Left cardiac atrium (tissue), 4 donors: ENCODE measurements at regions not wholly inside any gene's neighbourhood (a gene's known extent, or its start where the extent isn't known, plus 50 kb on each side); places are given as distances from the start of the nearest gene placed in this dataset.
A peak's percentile ranks its signal among the peaks of the same experiment; 100 is the strongest.

ENCODE experiments used
- ATAC-seq, 2 donors: fragments of 200-7000 bp; cut with Tn5 transposase; one replicate each; pipeline ENCODE4 v1.9.1; 2020; ENCODE audit warnings: mild to moderate bottlenecking in 2 of 2, moderate library complexity in 2 of 2
- DNase-seq: peaks from one replicate; pipeline ENCODE4 v3.0.0-alpha.2; 2020
- intact Hi-C, 2 donors: fragments of 100-400 bp; cut with DNase I; formaldehyde crosslinking; loops; one replicate each; pipeline versions ENCODE4 v1.14.1 to v1.15.1; 2022 to 2023
- donor health status: DM: no; HTN: yes; CAD: no.
- donor health status: DM: no; HTN: yes; CAD: no; lungs with severe emphysema.
- donor health status: DM: yes; HTN: yes; CAD: no.
- donor health status: Dilated cardiomyopathy.

DNA sequence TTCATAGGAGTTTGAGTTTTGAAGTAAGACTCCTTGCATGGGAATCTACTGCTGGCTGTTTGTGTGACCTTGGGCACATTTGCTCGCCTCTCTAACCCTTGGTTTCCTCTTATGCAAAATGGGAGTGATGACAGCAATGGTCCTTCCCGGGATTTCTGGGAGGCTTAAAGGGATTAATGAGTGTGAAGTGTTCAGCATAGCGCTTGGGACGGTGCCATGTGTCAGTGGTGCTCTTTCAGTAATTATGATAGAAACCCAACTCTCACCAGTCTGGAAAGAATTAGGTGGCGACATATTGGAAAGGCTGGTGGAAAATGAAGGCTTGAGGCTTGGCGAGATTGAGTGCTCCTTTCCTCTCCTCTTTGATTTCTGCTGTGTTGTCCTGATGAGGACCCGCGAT is 429.2 kb upstream of the EEF2KMT start:
- intact Hi-C loops = no loop called here
- ATAC-seq = no peak
- no peak for DNase-seq

DNA sequence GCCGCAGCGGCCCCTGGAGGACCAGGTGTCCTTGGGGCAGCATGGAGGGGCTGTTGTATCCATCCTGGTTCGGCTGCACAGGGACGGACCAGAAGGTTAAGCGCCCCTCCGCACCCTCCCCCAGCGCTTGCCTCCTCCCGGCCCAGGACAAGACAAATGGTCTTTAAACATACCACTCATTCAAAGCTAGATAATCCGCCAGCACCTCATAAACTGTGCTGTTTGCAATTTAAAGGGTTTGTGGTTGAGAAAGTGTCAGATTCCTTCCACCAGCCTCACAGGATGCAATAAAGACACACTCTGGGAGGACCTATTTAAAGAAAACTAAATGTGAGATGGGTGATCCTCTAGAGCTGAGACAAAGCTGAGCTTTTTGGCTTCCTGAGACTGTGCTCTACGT is 426.2 kb upstream of the EEF2KMT start:
- intact Hi-C loops = no loop called here
- no peak for ATAC-seq
- no peak for DNase-seq

DNA sequence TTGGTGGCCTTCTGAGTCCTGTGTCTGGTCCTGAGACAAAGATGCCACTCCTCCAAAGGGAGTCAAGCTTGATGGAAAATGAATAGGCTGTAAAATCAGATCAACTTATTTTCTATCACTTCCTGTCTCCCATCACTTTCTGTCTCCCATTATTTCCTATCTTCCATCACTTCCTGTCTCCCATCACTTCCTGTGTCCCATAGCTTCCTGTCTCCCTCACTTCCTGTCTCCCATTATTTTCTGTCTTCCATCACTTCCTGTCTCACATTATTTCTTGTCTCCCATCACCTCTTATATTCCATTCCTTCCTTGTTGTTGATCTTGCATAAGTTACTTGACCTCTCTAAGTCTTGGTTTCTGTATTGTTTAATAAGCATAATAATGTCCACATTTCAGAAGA is 418.5 kb upstream of the EEF2KMT start:
- intact Hi-C loops = no loop called here
- DNase-seq (no peak), ATAC-seq (no peak)

- intact Hi-C loops = no loop called here
- ATAC-seq = no peak
- no peak for DNase-seq
Observed at GRCh38 chr16:5512014-5512413, 414.4 kb upstream of the EEF2KMT start.

- intact Hi-C loops = no loop called here
- DNase-seq (no peak), ATAC-seq (no peak)
Observed at GRCh38 chr16:5510819-5511370, 413.3 kb upstream of the EEF2KMT start.

DNA sequence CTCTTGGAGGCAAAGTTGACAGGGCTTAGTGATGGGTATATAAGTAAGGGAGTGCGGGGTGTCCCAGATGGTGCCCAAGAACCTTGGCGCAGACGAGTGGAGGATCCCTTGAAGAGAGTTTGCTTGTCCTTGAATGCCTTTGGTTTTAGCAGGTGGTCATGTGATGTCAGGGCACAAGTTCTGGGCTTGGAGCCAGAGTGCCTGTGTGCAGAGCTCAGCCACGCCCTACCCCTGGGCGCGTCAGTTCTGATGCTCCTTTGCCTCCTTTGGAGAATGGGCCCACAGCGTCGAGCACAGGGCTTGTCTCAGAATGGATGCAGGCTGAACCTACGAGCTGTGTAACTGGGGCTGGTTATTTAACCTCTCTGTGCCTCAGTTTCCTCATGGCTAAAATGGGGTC is 412.2 kb upstream of the EEF2KMT start:
- no peak for DNase-seq
- ATAC-seq = no peak
- intact Hi-C loops = loop anchor here in 1 of 2 donors (10.0 kb wide), 2 partner anchors 65 to 1135 kb away; no protein-coding TSS in a partner anchor

- intact Hi-C loops = loop anchor here in 1 of 2 donors (10.0 kb wide), 2 partner anchors 65 to 1135 kb away; no protein-coding TSS in a partner anchor
- no peak for ATAC-seq
Observed at GRCh38 chr16:5509336-5509735, 411.7 kb upstream of the EEF2KMT start.

GRCh38 chr16:5508371-5508770 is 410.8 kb upstream of the EEF2KMT start:
- ATAC-seq (no peak), DNase-seq (no peak)
- intact Hi-C loops = loop anchor here in 1 of 2 donors (10.0 kb wide), 2 partner anchors 64 to 1136 kb away; no protein-coding TSS in a partner anchor

More at GRCh38 chr16:5509336-5509735, 411.7 kb upstream of the EEF2KMT start:
- DNase-seq = no peak

- intact Hi-C loops = loop anchor here in 1 of 2 donors (10.0 kb wide), 2 partner anchors 61 to 1139 kb away; no protein-coding TSS in a partner anchor
- ATAC-seq (no peak), DNase-seq (no peak)
Observed at GRCh38 chr16:5506021-5506420, 408.4 kb upstream of the EEF2KMT start.

DNA sequence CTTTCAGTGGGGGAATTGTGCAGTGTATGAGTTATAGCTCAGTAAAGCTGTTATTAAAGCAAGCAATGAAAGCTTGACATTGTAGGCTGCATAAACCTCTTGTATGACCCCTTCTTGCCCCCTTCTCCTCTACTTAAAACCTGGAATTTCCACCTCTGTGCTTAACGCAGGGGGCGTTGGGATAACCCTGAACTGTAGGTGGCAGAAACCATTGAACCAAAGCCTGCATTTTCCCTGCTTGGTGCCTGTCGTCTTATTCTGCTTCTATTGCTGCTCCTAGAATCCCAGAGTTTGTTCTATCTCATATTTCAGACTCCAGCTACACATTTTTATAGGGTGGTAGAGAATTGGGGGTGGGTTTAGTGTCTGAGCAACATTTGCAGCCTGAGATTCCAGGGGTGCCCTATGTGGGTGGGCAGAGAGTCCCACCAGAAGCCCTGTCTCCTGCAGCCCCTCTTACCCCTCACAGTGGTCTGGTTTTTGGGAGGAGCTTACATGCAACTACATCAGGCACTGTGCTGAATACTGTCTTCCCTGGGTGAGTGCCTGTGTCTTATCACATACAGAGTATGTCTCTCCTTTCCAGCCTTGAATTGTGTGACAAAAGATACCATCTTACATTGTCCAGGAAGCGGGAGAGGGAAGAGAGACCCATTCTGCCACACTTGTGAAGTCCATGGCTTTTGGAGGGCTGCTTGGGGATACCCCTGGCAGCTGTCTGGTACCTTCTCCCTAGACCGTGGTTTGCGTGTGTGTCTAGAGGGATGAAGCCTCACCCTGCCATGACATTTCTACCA is 407.7 kb upstream of the EEF2KMT start:
- ATAC-seq (no peak), DNase-seq (no peak)
- intact Hi-C loops = loop anchor here in 1 of 2 donors (10.0 kb wide), 2 partner anchors 60 to 1140 kb away; no protein-coding TSS in a partner anchor

- DNase-seq (no peak), ATAC-seq (peak in 1 of 2 donors; percentile 79)
- intact Hi-C loops = loop anchor here in 1 of 2 donors (10.0 kb wide), 2 partner anchors 59 to 1141 kb away; no protein-coding TSS in a partner anchor
Observed at GRCh38 chr16:5504064-5504781, 406.6 kb upstream of the EEF2KMT start.

- ATAC-seq = no peak
- no peak for DNase-seq
- intact Hi-C loops = loop anchor here in 1 of 2 donors (10.0 kb wide), 2 partner anchors 58 to 1142 kb away; no protein-coding TSS in a partner anchor
Observed at GRCh38 chr16:5502944-5503343, 405.3 kb upstream of the EEF2KMT start.

DNA sequence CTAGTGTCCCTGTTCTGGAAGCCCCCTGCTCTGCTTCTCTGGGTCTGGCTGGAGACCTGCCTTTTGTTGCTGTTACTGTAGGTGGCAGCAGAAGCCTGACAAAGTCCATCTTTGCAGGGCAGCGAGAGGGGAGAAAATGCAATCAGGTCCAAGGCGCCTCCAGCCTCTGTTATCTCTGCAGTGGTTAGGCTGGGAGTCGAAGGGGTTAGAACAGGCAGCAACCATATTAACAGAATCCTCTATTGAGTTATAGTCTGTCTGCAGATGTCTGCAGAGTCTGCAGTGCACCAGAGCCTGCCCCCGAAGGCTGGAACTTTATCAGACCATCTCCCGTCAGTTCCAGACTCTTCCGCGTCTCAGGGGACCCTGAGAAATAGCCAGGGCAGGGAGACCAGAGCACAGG is 404.9 kb upstream of the EEF2KMT start:
- peak in 1 of 2 donors; percentile 24 for ATAC-seq
- DNase-seq = no peak
- intact Hi-C loops = loop anchor here in 1 of 2 donors (10.0 kb wide), 2 partner anchors 58 to 1142 kb away; no protein-coding TSS in a partner anchor

DNA sequence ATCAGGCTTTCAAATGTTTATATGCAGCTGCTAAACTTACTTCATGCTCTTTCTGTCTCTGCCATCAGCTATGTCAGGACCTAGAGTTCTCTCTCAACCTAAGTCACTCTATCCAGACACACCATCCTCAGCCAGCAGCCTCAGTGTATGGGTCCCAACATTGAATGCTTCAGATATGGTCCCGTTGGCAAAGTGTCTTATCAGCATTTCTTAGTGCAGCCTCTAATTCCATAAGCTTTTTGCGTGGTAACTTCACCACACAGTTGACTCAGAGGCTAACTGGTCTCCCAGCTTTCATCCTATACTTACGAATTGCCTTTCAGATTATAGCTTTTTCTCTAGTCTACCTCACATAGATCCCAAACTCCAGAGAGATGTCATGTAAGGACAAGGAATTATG is 402.9 kb upstream of the EEF2KMT start:
- no peak for ATAC-seq
- intact Hi-C loops = loop anchor here in 1 of 2 donors (10.0 kb wide), 2 partner anchors 56 to 1144 kb away; no protein-coding TSS in a partner anchor
- DNase-seq = no peak

DNA sequence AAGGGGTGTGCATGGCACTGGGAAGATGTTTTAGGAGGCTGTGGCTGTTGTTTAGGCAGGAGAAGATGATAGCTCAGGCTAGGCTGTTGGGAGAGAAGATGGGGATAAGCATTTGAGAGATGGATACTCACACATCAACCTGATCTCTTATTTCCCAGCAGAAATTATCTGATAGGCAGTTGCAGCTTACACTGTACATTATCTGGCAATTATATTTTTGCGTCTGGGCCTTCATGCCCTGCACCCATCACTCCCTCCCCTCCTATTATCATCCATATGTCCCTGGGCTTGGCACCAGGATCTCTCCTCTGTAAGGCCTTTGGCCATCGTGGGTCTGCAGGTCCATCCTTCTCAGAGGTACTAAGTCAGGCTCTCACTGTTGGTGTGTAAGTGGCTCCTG is 401.0 kb upstream of the EEF2KMT start:
- ATAC-seq (no peak), DNase-seq (no peak)
- intact Hi-C loops = no loop called here

DNA sequence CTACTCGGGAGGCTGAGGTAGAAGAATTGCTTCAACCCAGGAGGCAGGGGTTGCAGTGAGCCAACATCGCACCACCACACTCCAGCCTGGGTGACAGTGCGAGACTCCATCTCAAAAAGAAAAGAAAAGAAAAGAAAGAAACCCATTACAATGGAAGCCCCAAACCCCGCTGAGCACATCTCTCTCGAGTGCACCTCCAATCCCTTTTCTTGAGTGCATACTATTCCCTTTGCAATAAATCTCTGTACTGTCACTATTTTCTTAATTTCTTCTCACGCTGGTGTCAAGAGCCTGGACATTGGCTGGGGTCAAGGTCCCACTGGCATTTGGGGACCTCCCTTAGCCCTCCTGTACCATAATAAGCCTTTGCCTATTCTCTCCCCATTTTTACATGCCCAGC is 398.4 kb upstream of the EEF2KMT start:
- no peak for ATAC-seq
- no peak for DNase-seq
- intact Hi-C loops = no loop called here

DNA sequence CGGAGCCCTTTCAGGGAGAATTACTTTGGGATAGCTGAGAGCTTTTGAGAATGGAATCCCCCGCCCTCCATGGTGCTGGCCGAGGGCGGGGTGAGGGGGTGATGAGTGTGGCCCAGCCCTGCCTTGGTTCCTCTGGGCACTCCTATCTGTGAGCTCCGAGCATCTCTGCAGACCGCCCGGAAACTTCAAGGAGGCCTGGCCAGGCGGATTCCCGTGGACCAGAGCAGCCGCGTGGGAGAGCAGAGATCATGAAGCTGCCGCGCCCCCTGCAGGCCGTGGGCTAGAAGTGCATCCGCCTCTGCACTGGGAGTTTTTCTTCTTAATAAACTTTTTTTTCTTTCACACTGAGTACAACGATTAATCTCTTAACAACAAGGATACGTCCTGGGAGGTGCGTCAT is 392.9 kb upstream of the EEF2KMT start:
- DNase-seq (peak; percentile 27), ATAC-seq (peak in 1 of 2 donors; percentile 68)
- intact Hi-C loops = no loop called here

DNA sequence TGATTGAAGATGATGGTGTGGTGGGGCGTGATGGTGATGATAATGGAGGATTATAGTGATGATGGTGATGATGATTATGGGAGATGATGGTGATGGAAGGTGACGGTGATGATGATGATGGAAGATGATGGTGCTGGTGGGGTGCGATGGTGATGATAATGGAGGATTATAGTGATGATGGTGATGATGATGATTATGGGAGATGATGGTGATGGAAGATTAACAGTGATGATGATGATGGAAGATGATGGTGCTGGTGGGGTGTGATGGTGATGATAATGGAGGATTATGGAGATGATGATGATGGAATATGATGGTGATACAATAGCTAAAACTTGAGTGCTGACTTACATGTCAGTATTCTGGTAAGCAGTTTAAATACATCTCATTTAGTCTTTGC is 391.0 kb upstream of the EEF2KMT start:
- no peak for ATAC-seq
- intact Hi-C loops = no loop called here
- no peak for DNase-seq

GRCh38 chr16:5487728-5488127 is 390.1 kb upstream of the EEF2KMT start:
- intact Hi-C loops = no loop called here
- no peak for ATAC-seq
- DNase-seq = no peak

DNA sequence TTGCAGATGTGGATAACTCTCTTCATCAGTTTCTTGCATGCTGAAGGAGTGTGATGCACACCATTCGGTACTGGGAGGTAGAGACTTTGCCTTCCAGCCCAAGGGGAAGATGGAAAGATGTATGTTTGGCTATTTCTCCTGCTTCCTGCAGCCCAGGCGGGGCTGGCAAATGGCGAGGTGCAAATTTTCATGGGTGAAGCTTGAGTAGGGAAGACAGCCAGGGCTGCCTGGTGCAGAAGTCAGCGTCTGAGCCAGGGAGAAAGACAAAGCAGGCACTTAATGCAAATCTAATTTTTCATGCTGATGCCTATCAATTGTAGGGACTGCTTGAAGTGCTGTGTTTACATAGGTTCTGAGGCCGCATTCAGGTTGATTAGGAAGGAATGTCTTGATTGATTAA is 384.7 kb upstream of the EEF2KMT start:
- DNase-seq = no peak
- intact Hi-C loops = no loop called here

More for the DNA sequence above, 384.7 kb upstream of the EEF2KMT start:
- no peak for ATAC-seq
